ENCODE measurements at regions not wholly inside any gene's neighbourhood (a gene's known extent, or its start where the extent isn't known, plus 50 kb on each side); places are given as distances from the start of the nearest gene placed in this dataset.

- no peak for DNase-seq
Observed at GRCh38 chr5:167802755-167803431, 488.6 kb upstream of the WWC1 start.

GRCh38 chr5:167804512-167805220 is 486.8 kb upstream of the WWC1 start:
- no peak for DNase-seq

GRCh38 chr5:167810573-167810972 is 480.9 kb upstream of the WWC1 start:
- DNase-seq: no peak

GRCh38 chr5:167812871-167813270 is 478.6 kb upstream of the WWC1 start:
- no peak for DNase-seq

- DNase-seq: no peak
Observed at GRCh38 chr5:167813389-167813788, 478.1 kb upstream of the WWC1 start.

GRCh38 chr5:167814040-167814439 is 477.4 kb upstream of the WWC1 start:
- no peak for DNase-seq

GRCh38 chr5:167814828-167815227 is 476.6 kb upstream of the WWC1 start:
- no peak for DNase-seq

- DNase-seq: no peak
Observed at GRCh38 chr5:167816354-167816753, 475.1 kb upstream of the WWC1 start.

GRCh38 chr5:167816864-167817263 is 474.6 kb upstream of the WWC1 start:
- DNase-seq: no peak

- no peak for DNase-seq
Observed at GRCh38 chr5:167819406-167819805, 472.0 kb upstream of the WWC1 start.

- DNase-seq: no peak
Observed at GRCh38 chr5:167820101-167820990, 471.1 kb upstream of the WWC1 start.

GRCh38 chr5:167821151-167821550 is 470.3 kb upstream of the WWC1 start:
- no peak for DNase-seq

- DNase-seq: no peak
Observed at GRCh38 chr5:167821669-167822068, 469.8 kb upstream of the WWC1 start.

- no peak for DNase-seq
Observed at GRCh38 chr5:167822241-167822640, 469.2 kb upstream of the WWC1 start.

GRCh38 chr5:167823405-167823804 is 468.0 kb upstream of the WWC1 start:
- DNase-seq: no peak

GRCh38 chr5:167827766-167828165 is 463.7 kb upstream of the WWC1 start:
- no peak for DNase-seq

GRCh38 chr5:167831754-167832504 is 459.5 kb upstream of the WWC1 start:
- DNase-seq: no peak

- DNase-seq: no peak
Observed at GRCh38 chr5:167832609-167833008, 458.8 kb upstream of the WWC1 start.

- DNase-seq: no peak
Observed at GRCh38 chr5:167833456-167833855, 458.0 kb upstream of the WWC1 start.

- DNase-seq: no peak
Observed at GRCh38 chr5:167835146-167835545, 456.3 kb upstream of the WWC1 start.

- no peak for DNase-seq
Observed at GRCh38 chr5:167837127-167837526, 454.3 kb upstream of the WWC1 start.

- no peak for DNase-seq
Observed at GRCh38 chr5:167839065-167839464, 452.4 kb upstream of the WWC1 start.
